Motor neuron (in vitro differentiated cells): ENCODE measurements at regions not wholly inside any gene's neighbourhood (a gene's known extent, or its start where the extent isn't known, plus 50 kb on each side); places are given as distances from the start of the nearest gene placed in this dataset.

Source experiments
- ATAC-seq, 8 experiments: fragments of 200-7000 bp; cut with Tn5 transposase; replicated peaks in 6 of 8; 2 replicates each; pipeline ENCODE4 v1.8.0; 2021; ENCODE audit warnings: mild to moderate bottlenecking in 8 of 8, moderate library complexity in 8 of 8
- H3K27ac ChIP-seq, 2 donors: fragments of 250-450 bp; sonication (Bioruptor Pico); 2 replicates each; pipeline ENCODE4 v1.9.0; 2021; ENCODE audit warnings: antibody characterized with exemption in 2 of 2, mild to moderate bottlenecking in 2 of 2, moderate library complexity in 1 of 2
- H3K4me1 ChIP-seq, 2 donors: fragments of 250-450 bp; sonication (Bioruptor Pico); replicated peaks in 1 of 2; 2 replicates each; pipeline ENCODE4 v1.6.1; 2021; ENCODE audit warnings: antibody characterized with exemption in 2 of 2, mild to moderate bottlenecking in 2 of 2, moderate library complexity in 1 of 2
- H3K4me3 ChIP-seq, 5 donors: fragments of 250-450 bp; sonication (Bioruptor Pico); 2 replicates each; pipeline ENCODE4 v1.9.0; 2021; ENCODE audit warnings: antibody characterized with exemption in 5 of 5, mild to moderate bottlenecking in 5 of 5, moderate library complexity in 4 of 5
- WGBS, 10 experiments: fragments of 450-650 bp; shearing (Covaris generic); methylation state at CpG; one replicate each; pipeline ENCODE4 v1.0.0; 2022; 5-methylcytosine and 5-hydroxymethylcytosine counted together
- in situ Hi-C, 9 experiments: fragments of 400-800 bp; cut with MboI; loops; one replicate each; pipeline ENCODE4 v1.15.0; 2021; ENCODE audit warnings: low sequenced_read_pairs in 9 of 9, low pct_unique_long_range_greater_than_20kb in 2 of 9; ENCODE audit not compliant: unreplicated experiment in 9 of 9

- peaks cover 18% of the 10 kb centered on the region in 2 donors for H3K4me1 ChIP-seq
- in situ Hi-C loops: no loop called here
- no peak for ATAC-seq
- no peak overlapping the region for H3K4me3 ChIP-seq
- 50 to 100% (median 100%) methylated on average over 1 of the region's 1 CpG; no CpG with 5 or more reads in 2 of the 10 experiments for WGBS, 10 experiments
- no peak overlapping the region for H3K27ac ChIP-seq
Observed at GRCh38 chr4:138916763-138917162, 98.8 kb upstream of the NOCT start.

- in situ Hi-C loops: no loop called here
- H3K4me3 ChIP-seq: no peak overlapping the region
- H3K27ac ChIP-seq: no peak overlapping the region
- peak in 3 of 8 experiments; percentile 11 to 28 (median 20) for ATAC-seq
- H3K4me1 ChIP-seq: peaks cover 25 to 28% of the 10 kb centered on the region in 2 donors
Observed at GRCh38 chr4:138915756-138916155, 99.8 kb upstream of the NOCT start.

- no peak overlapping the region for H3K4me3 ChIP-seq
- in situ Hi-C loops: no loop called here
- ATAC-seq: no peak
- peaks cover 30 to 34% of the 10 kb centered on the region in 2 donors for H3K4me1 ChIP-seq
- H3K27ac ChIP-seq: peak overlapping the region in 1 of 2 donors; percentile 42
- 67 to 100% (median 93%) methylated on average over 1 to 3 of the region's 3 CpGs; no CpG with 5 or more reads in 5 of the 10 experiments for WGBS, 10 experiments
Observed at GRCh38 chr4:138912704-138913340, 102.8 kb upstream of the NOCT start.

GRCh38 chr4:138911909-138912703 lies 103.5 kb upstream of the NOCT start:
- 11 to 100% (median 73%) methylated on average over 2 to 8 of the region's 9 CpGs for WGBS, 10 experiments
- Histone ChIP-seq H3K4me3 (no peak overlapping the region), H3K4me1 (peaks cover 29 to 34% of the 10 kb centered on the region in 2 donors), H3K27ac (peak overlapping the region in 1 of 2 donors; percentile 42)
- in situ Hi-C loops: no loop called here
- peak in 4 of 8 experiments; percentile 6 to 85 (median 51) for ATAC-seq

- Histone ChIP-seq H3K4me3 (no peak overlapping the region), H3K4me1 (peaks cover 29 to 34% of the 10 kb centered on the region in 2 donors), H3K27ac (peak overlapping the region; percentile 24 to 38)
- in situ Hi-C loops: no loop called here
- WGBS, 10 experiments: 13 to 80% (median 55%) methylated on average over 1 to 5 of the region's 12 CpGs; no CpG with 5 or more reads in 4 of the 10 experiments
- ATAC-seq: peak; percentile 57 to 91 (median 88)
Observed at GRCh38 chr4:138910914-138911336, 104.7 kb upstream of the NOCT start.

- in situ Hi-C loops: no loop called here
- Histone ChIP-seq H3K27ac (peak overlapping the region; percentile 20 to 24), H3K4me1 (peaks cover 29 to 34% of the 10 kb centered on the region in 2 donors), H3K4me3 (no peak overlapping the region)
- 29 to 76% (median 60%) methylated on average over 2 to 6 of the region's 6 CpGs; no CpG with 5 or more reads in 2 of the 10 experiments for WGBS, 10 experiments
- ATAC-seq: peak in 7 of 8 experiments; percentile 6 to 74 (median 63)
Observed at GRCh38 chr4:138910195-138910913, 105.2 kb upstream of the NOCT start.

GRCh38 chr4:138909587-138909986 lies 106.0 kb upstream of the NOCT start:
- ATAC-seq: peak in 5 of 8 experiments; percentile 3 to 64 (median 39)
- H3K27ac ChIP-seq: no peak overlapping the region
- in situ Hi-C loops: no loop called here

GRCh38 chr4:138908134-138908533 lies 107.4 kb upstream of the NOCT start:
- WGBS, 10 experiments: 81 to 100% (median 94%) methylated on average over 4 to 5 of the region's 5 CpGs; no CpG with 5 or more reads in 2 of the 10 experiments
- Histone ChIP-seq H3K27ac (no peak overlapping the region), H3K4me1 (peaks cover 29 to 34% of the 10 kb centered on the region in 2 donors), H3K4me3 (no peak overlapping the region)
- in situ Hi-C loops: no loop called here
- ATAC-seq: no peak

More at GRCh38 chr4:138909587-138909986, 106.0 kb upstream of the NOCT start:
- peaks cover 29 to 34% of the 10 kb centered on the region in 2 donors for H3K4me1 ChIP-seq
- WGBS, 10 experiments: 0 to 100% (median 39%) methylated on average over 1 to 4 of the region's 4 CpGs; no CpG with 5 or more reads in 2 of the 10 experiments
- H3K4me3 ChIP-seq: no peak overlapping the region

GRCh38 chr4:138907174-138907573 lies 108.4 kb upstream of the NOCT start:
- peak overlapping the region in 1 of 2 donors; percentile 37 for H3K27ac ChIP-seq
- in situ Hi-C loops: no loop called here
- 80 to 94% (median 88%) methylated on average over 3 to 5 of the region's 5 CpGs; no CpG with 5 or more reads in 6 of the 10 experiments for WGBS, 10 experiments
- H3K4me1 ChIP-seq: peaks cover 25 to 32% of the 10 kb centered on the region in 2 donors
- ATAC-seq: no peak
- no peak overlapping the region for H3K4me3 ChIP-seq

GRCh38 chr4:138904793-138905192 lies 110.8 kb upstream of the NOCT start:
- peaks cover 5 to 8% of the 10 kb centered on the region in 2 donors for H3K4me1 ChIP-seq
- no peak overlapping the region for H3K4me3 ChIP-seq
- WGBS, 10 experiments: 67 to 100% (median 88%) methylated on average over 1 to 4 of the region's 4 CpGs; no CpG with 5 or more reads in 2 of the 10 experiments
- H3K27ac ChIP-seq: no peak overlapping the region
- in situ Hi-C loops: no loop called here
- no peak for ATAC-seq

- in situ Hi-C loops: no loop called here
- WGBS, 10 experiments: 37 to 100% (median 80%) methylated on average over 1 to 3 of the region's 3 CpGs
Observed at GRCh38 chr4:138903185-138903584, 112.4 kb upstream of the NOCT start.

GRCh38 chr4:138902705-138903104 lies 112.9 kb upstream of the NOCT start:
- in situ Hi-C loops: no loop called here
- 7 to 80% (median 69%) methylated on average over 1 to 3 of the region's 3 CpGs; no CpG with 5 or more reads in 6 of the 10 experiments for WGBS, 10 experiments
- Histone ChIP-seq H3K4me1 (no peaks in the 10 kb centered on the region), H3K4me3 (no peak overlapping the region), H3K27ac (no peak overlapping the region)
- ATAC-seq: peak in 3 of 8 experiments; percentile 44 to 91 (median 90)

More at GRCh38 chr4:138903185-138903584, 112.4 kb upstream of the NOCT start:
- no peak for ATAC-seq
- Histone ChIP-seq H3K4me1 (no peaks in the 10 kb centered on the region), H3K27ac (no peak overlapping the region), H3K4me3 (no peak overlapping the region)
